ENCODE measurements at regions not wholly inside any gene's neighbourhood (a gene's known extent, or its start where the extent isn't known, plus 50 kb on each side); places are given as distances from the start of the nearest gene placed in this dataset.
"Not testable (repeated sequence)": the region's sequence is repeated elsewhere in the genome, so short reads cannot be mapped to it uniquely, and the experiment has no call there.

DNA sequence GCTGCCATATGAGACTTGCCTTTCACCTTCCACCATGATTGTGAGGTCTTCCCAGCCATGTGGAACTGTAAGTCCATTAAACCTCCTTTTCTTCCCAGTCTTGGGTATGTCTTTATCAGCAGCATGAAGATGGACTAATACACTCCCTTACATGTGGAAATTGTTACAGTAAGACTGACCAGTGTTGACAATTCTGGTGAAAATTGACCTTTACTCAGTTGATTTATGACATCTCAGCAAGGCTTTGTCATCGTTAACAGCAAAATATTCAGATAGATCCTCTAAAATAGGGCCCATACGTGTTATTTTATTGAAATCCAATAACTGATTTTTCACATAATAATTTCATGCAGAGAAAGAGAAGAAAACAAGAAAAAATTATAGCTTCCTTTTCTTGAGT, 377.9 kb upstream of the SEMA3C start:
- Mint-ChIP-seq H3K36me3 (ENCODE audit: low read depth) (no peaks in the 10 kb centered on the region), H3K4me3 (no peak overlapping the region), H3K27me3 (ENCODE audit: low read depth, poor library complexity) (no peaks in the 10 kb centered on the region), H3K4me1 (peaks cover 24% of the 10 kb centered on the region), H3K27ac (no peak overlapping the region), H3K9me3 (peaks cover 4% of the 10 kb centered on the region)
- DNase-seq = no peak
- TF ChIP-seq, protein P1, sequence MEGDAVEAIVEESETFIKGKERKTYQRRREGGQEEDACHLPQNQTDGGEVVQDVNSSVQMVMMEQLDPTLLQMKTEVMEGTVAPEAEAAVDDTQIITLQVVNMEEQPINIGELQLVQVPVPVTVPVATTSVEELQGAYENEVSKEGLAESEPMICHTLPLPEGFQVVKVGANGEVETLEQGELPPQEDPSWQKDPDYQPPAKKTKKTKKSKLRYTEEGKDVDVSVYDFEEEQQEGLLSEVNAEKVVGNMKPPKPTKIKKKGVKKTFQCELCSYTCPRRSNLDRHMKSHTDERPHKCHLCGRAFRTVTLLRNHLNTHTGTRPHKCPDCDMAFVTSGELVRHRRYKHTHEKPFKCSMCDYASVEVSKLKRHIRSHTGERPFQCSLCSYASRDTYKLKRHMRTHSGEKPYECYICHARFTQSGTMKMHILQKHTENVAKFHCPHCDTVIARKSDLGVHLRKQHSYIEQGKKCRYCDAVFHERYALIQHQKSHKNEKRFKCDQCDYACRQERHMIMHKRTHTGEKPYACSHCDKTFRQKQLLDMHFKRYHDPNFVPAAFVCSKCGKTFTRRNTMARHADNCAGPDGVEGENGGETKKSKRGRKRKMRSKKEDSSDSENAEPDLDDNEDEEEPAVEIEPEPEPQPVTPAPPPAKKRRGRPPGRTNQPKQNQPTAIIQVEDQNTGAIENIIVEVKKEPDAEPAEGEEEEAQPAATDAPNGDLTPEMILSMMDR (IDR thresholded peaks at IDR 0.05) = no peak

DNA sequence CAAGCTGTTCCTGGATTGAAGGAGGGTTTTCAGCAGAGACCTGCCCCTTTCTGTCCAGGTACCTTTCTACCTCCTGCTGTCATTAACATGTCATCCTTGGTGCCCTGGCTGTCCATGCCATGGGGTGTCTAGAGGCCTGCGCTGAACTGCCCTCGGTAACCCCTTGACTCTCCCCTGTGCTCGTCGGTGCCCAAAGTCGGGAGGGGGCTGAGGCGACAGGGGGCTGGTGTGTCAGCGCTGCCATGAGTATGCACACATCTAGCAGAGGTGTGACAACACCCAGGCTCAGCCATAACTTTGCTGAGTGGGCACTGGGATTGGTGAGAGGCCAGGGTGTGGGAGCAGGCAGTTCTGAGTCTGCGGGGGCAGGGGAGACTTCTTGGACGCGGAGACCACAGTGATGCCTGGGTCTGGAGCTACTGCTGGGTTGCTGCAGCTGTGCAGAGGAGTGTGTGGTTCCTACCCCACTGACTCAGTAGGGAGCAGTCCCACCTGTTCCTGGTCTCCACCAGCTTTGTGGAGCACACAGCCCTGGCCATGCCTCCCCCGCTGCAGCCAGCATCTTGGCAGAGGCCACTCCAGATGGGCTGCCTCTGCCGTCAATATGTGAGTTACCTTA, 376.2 kb upstream of the SEMA3C start:
- H3K27ac Mint-ChIP-seq = no peak overlapping the region
- no peaks in the 10 kb centered on the region for H3K36me3 Mint-ChIP-seq (ENCODE audit: low read depth)
- H3K9me3 Mint-ChIP-seq = peaks cover 4% of the 10 kb centered on the region
- no peak for DNase-seq
- H3K4me1 Mint-ChIP-seq = peaks cover 11% of the 10 kb centered on the region
- TF ChIP-seq, protein P1 (IDR thresholded peaks at IDR 0.05) = no peak
- H3K4me3 Mint-ChIP-seq = no peak overlapping the region
- H3K27me3 Mint-ChIP-seq (ENCODE audit: low read depth, poor library complexity) = no peaks in the 10 kb centered on the region

DNA sequence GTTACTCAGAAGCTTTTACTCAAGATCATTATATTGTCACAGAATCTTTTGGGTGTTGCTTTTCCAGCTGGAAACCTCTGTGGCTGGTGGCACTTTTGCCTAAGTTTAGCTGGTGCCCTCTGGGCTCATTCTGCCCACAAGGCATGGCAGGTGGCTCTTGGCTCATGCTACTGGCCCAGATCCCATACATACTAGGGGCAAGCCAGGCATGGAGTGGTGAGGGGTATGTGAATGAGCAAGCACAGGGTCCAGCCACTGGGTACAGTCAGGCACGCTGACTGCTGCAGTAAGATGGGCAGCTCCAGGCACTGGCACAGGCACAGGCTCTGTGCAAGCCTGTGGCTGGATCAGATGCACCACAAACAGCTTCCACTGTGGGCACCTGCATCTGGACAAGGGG, 375.0 kb upstream of the SEMA3C start:
- Mint-ChIP-seq H3K9me3 (peaks cover 4% of the 10 kb centered on the region), H3K27me3 (ENCODE audit: low read depth, poor library complexity) (no peaks in the 10 kb centered on the region), H3K36me3 (ENCODE audit: low read depth) (no peaks in the 10 kb centered on the region), H3K4me3 (no peak overlapping the region), H3K4me1 (no peaks in the 10 kb centered on the region), H3K27ac (no peak overlapping the region)
- DNase-seq = no peak
- TF ChIP-seq, protein P1 (IDR thresholded peaks at IDR 0.05) = no peak

DNA sequence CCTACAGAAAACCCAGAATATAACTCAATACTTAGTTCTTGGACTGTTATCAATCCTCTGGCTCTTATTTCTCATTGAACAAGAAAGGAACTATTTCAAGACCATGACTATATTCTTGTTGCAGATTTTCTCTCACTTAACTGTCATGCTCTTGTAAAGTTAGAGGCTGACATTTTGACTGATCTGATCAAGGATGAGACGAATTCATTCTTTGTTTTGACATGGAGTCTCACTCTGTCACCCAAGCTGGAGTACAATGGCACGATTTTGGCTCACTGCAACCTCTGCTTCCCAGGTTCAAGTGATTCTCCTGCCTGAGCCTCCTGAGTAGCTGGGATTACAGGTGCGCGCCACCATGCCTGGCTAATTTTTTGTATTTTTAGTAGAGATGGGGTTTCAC, 367.9 kb upstream of the SEMA3C start:
- not testable (repeated sequence) for H3K36me3 Mint-ChIP-seq (ENCODE audit: low read depth); H3K9me3 Mint-ChIP-seq; H3K27ac Mint-ChIP-seq; DNase-seq; H3K27me3 Mint-ChIP-seq (ENCODE audit: low read depth, poor library complexity); H3K4me1 Mint-ChIP-seq; H3K4me3 Mint-ChIP-seq

DNA sequence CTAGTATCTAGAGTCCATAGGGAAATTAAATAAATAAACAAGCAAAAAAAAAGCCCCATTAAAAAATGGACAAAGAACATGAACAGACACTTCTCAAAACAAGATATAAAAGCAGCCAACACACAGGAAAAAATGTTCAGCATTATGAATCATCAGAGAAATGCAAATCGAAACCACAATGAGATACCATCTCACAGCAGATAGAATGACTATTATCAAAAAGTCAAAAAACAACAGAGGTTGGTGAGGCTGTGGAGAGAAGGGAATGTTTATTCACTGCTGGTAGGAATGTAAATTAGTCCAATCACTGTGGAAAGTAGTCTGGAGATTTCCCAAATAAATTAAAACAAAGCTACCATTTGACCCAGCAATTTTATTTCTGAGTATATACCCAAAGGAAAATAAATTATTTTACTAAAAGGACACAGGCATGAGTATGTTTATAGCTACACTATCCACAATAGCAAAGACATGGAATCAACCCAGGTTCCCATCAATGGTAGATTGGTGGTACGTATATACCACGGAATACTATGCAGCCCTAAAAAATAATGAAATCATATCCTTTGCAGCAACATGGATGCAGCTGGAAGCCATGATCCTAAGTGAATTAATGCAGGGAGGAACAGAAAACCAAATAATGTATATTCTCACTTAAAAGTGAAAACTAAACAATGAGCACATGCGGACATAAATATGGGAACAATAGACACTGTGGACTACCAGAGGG, 366.5 kb upstream of the SEMA3C start:
- H3K4me1 Mint-ChIP-seq = no peaks in the 10 kb centered on the region
- peaks cover 8% of the 10 kb centered on the region for H3K9me3 Mint-ChIP-seq
- no peak for DNase-seq
- no peaks in the 10 kb centered on the region for H3K36me3 Mint-ChIP-seq (ENCODE audit: low read depth)
- no peak overlapping the region for H3K4me3 Mint-ChIP-seq
- TF ChIP-seq, protein P1 (IDR thresholded peaks at IDR 0.05) = no peak
- no peaks in the 10 kb centered on the region for H3K27me3 Mint-ChIP-seq (ENCODE audit: low read depth, poor library complexity)
- no peak overlapping the region for H3K27ac Mint-ChIP-seq

DNA sequence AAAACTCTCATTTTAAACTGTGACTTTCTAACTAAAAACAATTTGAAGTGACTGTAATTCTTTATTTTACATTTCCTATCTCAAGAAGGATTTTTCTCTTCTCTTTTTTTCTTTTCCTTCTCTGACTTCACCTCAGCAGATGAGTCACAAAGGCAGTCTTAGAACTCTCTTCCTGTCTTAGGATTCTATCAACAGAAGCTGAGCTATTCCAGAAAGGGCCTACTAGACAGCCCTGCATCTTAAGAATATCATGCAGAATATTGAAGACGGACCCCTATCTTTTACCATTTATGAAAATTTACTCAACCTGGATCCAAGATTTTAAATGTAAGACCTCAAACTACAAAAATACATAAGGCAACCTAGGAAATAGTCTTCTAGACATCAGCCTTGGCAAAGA, 365.7 kb upstream of the SEMA3C start:
- Mint-ChIP-seq H3K4me3 (no peak overlapping the region), H3K27ac (no peak overlapping the region), H3K27me3 (ENCODE audit: low read depth, poor library complexity) (no peaks in the 10 kb centered on the region), H3K4me1 (no peaks in the 10 kb centered on the region), H3K36me3 (ENCODE audit: low read depth) (no peaks in the 10 kb centered on the region), H3K9me3 (peaks cover 8% of the 10 kb centered on the region)
- DNase-seq = no peak
- TF ChIP-seq, protein P1 (IDR thresholded peaks at IDR 0.05) = no peak

All from nephron progenitor cell (in vitro differentiated cells).